Activated T-cell treated with anti-CD3 and anti-CD28 coated beads, Interleukin-2, amount 50 U/mL, for 72 hours (primary cell): ENCODE measurements at regions not wholly inside any gene's neighbourhood (a gene's known extent, or its start where the extent isn't known, plus 50 kb on each side); places are given as distances from the start of the nearest gene placed in this dataset.

Source experiments
- ATAC-seq, 2 donors: fragments of 150-1000 bp; cut with Tn5 transposase; replicated peaks in 1 of 2; 2 replicates each; pipeline ENCODE4 v1.10.0; 2021; ENCODE audit warnings: moderate library complexity in 2 of 2, mild to moderate bottlenecking in 1 of 2
- DNase-seq, 2 donors: peaks; one replicate each; pipeline ENCODE4 v3.0.0; 2021 to 2022; ENCODE audit warnings: mixed read lengths in 1 of 2
- H3K27ac Mint-ChIP-seq: one replicate; pipeline ENCODE4 v1.8.0; 2022; ENCODE audit warnings: mild to moderate bottlenecking, moderate library complexity, mixed read lengths
- H3K27me3 Mint-ChIP-seq: one replicate; pipeline ENCODE4 v1.8.0; 2022; ENCODE audit warnings: low read depth, mixed read lengths
- H3K36me3 Mint-ChIP-seq, 2 donors: one replicate each; pipeline ENCODE4 v1.8.0; 2022; ENCODE audit warnings: mixed read lengths in 2 of 2, mild to moderate bottlenecking in 1 of 2; ENCODE audit not compliant: insufficient read depth in 2 of 2
- H3K4me1 Mint-ChIP-seq: one replicate; pipeline ENCODE4 v1.8.0; 2022; ENCODE audit warnings: low read depth, mixed read lengths
- H3K4me3 Mint-ChIP-seq, 2 donors: one replicate each; pipeline ENCODE4 v1.8.0; 2022; ENCODE audit warnings: mild to moderate bottlenecking in 2 of 2, mixed read lengths in 2 of 2, moderate library complexity in 2 of 2
- H3K9me3 Mint-ChIP-seq, 2 donors: one replicate each; pipeline ENCODE4 v1.8.0; 2022; ENCODE audit warnings: mixed read lengths in 2 of 2

- Mint-ChIP-seq H3K4me1 (no peaks in the 10 kb centered on the region), H3K4me3 (no peak overlapping the region), H3K9me3 (no peaks in the 10 kb centered on the region)
Observed at GRCh38 chr6:122347280-122347679, 52.2 kb upstream of the HSF2 start.

GRCh38 chr6:122347751-122348150 lies 51.7 kb upstream of the HSF2 start:
- DNase-seq (no peak), ATAC-seq (no peak)
- Mint-ChIP-seq H3K4me3 (no peak overlapping the region), H3K4me1 (no peaks in the 10 kb centered on the region), H3K27ac (no peak overlapping the region), H3K36me3 (no peaks in the 10 kb centered on the region), H3K9me3 (no peaks in the 10 kb centered on the region), H3K27me3 (peaks cover 35% of the 10 kb centered on the region)

More at GRCh38 chr6:122347280-122347679, 52.2 kb upstream of the HSF2 start:
- peaks cover 35% of the 10 kb centered on the region for H3K27me3 Mint-ChIP-seq
- no peaks in the 10 kb centered on the region for H3K36me3 Mint-ChIP-seq
- H3K27ac Mint-ChIP-seq: no peak overlapping the region
- ATAC-seq (no peak), DNase-seq (no peak)
